HAP-1 (cell line): ENCODE measurements at regions not wholly inside any gene's neighbourhood (a gene's known extent, or its start where the extent isn't known, plus 50 kb on each side); places are given as distances from the start of the nearest gene placed in this dataset.
"Not testable (repeated sequence)": the region's sequence is repeated elsewhere in the genome, so short reads cannot be mapped to it uniquely, and the experiment has no call there.

Experiments
- DNase-seq, 2 experiments: peaks; one replicate each; pipeline ENCODE4 v3.0.0-alpha.2; 2016 to 2020; ENCODE audit warnings: low spot score in 2 of 2
- H3K27me3 ChIP-seq: fragments of 250-450 bp; sonication (Bioruptor Pico); 2 replicates; pipeline ENCODE4 v1.5.1; 2020; ENCODE audit warnings: low read depth, mild to moderate bottlenecking, moderate library complexity
- H3K36me3 ChIP-seq: fragments of 250-450 bp; sonication (Bioruptor Pico); replicated peaks from 2 replicates; pipeline ENCODE4 v1.5.1; 2020; ENCODE audit warnings: mild to moderate bottlenecking
- H3K4me1 ChIP-seq: fragments of 250-450 bp; sonication (Bioruptor Pico); 2 replicates; pipeline ENCODE4 v1.5.1; 2020; ENCODE audit warnings: mild to moderate bottlenecking
- H3K4me3 ChIP-seq: fragments of 250-450 bp; sonication (Bioruptor Pico); 2 replicates; pipeline ENCODE4 v1.5.1; 2020; ENCODE audit warnings: mild to moderate bottlenecking, moderate library complexity
- H3K9me3 ChIP-seq: fragments of 250-450 bp; sonication (Bioruptor Pico); 2 replicates; pipeline ENCODE4 v1.5.1; 2020; ENCODE audit warnings: mild to moderate bottlenecking, moderate library complexity
- in situ Hi-C: fragments of 300-500 bp; cut with MboI; formaldehyde crosslinking; loops from 3 replicates; pipeline ENCODE4 v1.14.3; 2020; ENCODE audit warnings: low sequenced_read_pairs, inconsistent platforms, mixed read lengths

DNA sequence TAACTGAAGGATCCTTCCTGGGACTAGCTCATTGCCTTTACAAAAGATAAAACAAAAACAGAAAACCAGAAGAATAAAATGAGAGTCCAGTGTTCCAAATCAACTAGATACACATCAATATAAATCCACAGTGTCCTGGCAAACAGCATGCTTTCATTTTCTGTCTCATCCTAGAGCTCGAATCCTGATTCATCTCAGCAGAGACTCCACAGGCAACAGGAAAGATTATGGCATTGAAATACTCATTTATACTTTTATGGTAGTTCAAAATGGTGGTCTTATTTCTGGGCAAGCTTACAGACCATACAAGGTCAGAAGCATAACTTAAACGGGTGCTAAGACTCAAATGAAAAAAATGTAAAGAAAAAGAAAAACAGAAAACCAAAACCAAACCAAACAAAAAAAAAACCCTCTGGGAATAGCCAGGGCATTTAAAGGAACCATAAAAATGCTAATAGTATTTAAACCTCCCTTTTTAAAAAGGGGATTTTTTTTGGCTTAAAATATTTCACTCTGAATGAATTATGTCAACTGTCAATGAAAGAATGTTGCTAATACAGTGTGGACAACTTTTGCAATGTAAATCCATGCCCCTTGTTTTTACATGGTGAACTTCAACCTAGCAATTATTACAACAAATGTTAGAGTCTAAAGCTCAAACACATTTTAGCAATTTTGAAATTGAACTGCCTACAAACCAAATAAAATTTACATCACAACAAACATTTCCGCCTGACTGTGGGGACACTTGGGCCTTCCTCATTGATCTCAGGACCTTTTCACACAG, 57.9 kb downstream of the GPR101 start:
- H3K9me3 ChIP-seq = peaks cover 16% of the 10 kb centered on the region
- in situ Hi-C loops = no loop called here
- peak; percentile 52 to 96 for DNase-seq

DNA sequence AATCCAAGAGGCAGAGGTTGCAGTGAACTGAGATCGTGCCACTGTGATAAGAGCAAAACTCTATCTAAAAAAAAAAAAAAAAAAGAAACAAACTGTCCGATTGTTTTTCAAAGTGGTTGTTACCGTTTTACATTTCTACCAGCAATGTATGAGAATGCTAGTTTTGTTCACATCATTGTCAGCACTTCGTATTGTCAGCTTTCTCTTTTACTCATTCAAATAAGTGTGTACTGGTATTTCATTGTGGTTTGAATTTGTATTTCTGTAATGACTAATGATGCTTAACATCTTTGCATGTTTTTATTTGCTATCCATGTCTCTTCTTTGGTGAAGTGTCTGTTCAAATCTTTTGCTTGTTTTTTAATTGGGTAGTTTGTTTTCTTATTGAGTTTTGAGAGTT, 65.8 kb downstream of the GPR101 start:
- Histone ChIP-seq H3K9me3 (no peaks in the 10 kb centered on the region), H3K4me3 (no peak overlapping the region), H3K4me1 (no peaks in the 10 kb centered on the region; the same call in 1 of the 2 replicates), H3K36me3 (no peaks in the 10 kb centered on the region), H3K27me3 (no peaks in the 10 kb centered on the region)
- DNase-seq = no peak
- in situ Hi-C loops = no loop called here

More for the DNA sequence above, 57.9 kb downstream of the GPR101 start:
- Histone ChIP-seq H3K36me3 (no peaks in the 10 kb centered on the region), H3K4me1 (peaks cover 9% of the 10 kb centered on the region), H3K27me3 (no peaks in the 10 kb centered on the region), H3K4me3 (no peak overlapping the region)

DNA sequence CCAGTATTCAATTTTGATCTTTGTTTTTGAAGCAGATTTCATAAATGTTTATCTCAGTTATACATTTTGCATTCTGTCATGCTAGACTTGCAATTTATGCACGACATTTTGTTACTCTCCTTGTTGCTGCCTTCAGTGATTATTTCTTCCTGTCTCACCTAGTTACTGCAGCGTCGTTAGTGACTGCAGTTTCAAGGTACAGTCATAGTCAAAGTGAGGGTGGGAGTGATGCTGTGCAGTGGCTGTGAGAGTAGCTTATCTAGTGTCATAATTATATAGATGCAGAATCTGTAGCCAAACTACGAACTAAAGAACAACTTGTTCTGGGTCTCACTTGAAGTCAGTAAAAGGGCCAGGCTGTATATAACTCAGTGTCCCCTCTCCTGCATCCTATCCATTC, 69.8 kb downstream of the GPR101 start:
- Histone ChIP-seq H3K27me3 (no peaks in the 10 kb centered on the region), H3K36me3 (no peaks in the 10 kb centered on the region), H3K9me3 (no peaks in the 10 kb centered on the region), H3K4me1 (no peaks in the 10 kb centered on the region; the same call in 1 of the 2 replicates), H3K4me3 (no peak overlapping the region)
- in situ Hi-C loops = no loop called here
- no peak for DNase-seq

DNA sequence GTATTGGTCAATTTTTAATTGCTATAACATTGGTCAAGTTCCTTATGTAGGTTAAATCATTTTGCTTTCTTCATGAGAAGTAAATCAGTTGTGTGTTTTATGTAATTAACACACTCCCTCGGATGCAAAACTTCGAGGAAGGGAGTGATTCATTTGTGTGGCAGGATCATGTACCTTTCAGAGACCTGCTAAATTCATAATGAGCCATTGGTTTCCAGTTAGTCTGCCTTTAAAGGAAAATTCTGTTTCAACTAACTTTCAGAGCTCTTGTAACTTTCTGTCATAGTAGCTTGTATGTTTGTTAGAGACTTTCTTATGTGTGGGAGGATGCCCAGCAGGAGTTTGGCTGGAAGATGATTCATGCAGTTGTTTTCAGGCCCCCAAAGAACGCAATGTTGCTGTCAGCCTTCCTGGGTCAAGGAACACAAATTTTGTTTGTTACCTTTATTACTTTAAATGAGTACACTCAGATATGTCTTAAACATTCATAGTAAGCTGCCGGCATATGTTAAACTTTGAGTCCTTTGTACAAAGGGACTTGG, 72.1 kb downstream of the GPR101 start:
- Histone ChIP-seq H3K4me3 (no peak overlapping the region), H3K36me3 (no peaks in the 10 kb centered on the region), H3K9me3 (no peaks in the 10 kb centered on the region), H3K4me1 (no peaks in the 10 kb centered on the region), H3K27me3 (no peaks in the 10 kb centered on the region)
- in situ Hi-C loops = no loop called here
- no peak for DNase-seq

DNA sequence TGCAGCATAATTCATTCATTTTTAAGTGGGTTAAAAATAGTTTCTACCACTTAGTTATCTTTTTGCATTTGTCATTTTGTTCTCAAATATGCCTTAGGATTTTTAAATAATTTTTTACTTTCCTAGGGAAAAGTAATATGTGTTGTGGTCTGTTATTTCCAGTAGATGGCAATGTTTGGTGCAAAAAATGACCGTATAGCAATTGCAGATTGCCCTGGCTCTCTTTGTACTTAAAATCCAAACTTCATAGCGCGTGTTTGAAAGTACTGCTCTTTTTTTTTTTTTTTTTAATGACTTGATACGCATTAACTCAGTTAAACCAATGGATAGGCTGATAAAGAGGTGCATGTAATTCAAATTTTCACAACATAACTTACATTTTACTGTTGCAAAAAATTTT, 74.4 kb upstream of the RBMX start:
- H3K4me3 ChIP-seq = no peak overlapping the region
- H3K27me3 ChIP-seq = no peaks in the 10 kb centered on the region
- no peaks in the 10 kb centered on the region for H3K4me1 ChIP-seq
- in situ Hi-C loops = loop anchor here (5.0 to 10.0 kb wide), 2 partner anchors 97 to 240 kb away; no protein-coding TSS in a partner anchor
- DNase-seq = peak in 1 of 2 experiments; percentile 72
- no peaks in the 10 kb centered on the region for H3K9me3 ChIP-seq
- no peaks in the 10 kb centered on the region for H3K36me3 ChIP-seq

DNA sequence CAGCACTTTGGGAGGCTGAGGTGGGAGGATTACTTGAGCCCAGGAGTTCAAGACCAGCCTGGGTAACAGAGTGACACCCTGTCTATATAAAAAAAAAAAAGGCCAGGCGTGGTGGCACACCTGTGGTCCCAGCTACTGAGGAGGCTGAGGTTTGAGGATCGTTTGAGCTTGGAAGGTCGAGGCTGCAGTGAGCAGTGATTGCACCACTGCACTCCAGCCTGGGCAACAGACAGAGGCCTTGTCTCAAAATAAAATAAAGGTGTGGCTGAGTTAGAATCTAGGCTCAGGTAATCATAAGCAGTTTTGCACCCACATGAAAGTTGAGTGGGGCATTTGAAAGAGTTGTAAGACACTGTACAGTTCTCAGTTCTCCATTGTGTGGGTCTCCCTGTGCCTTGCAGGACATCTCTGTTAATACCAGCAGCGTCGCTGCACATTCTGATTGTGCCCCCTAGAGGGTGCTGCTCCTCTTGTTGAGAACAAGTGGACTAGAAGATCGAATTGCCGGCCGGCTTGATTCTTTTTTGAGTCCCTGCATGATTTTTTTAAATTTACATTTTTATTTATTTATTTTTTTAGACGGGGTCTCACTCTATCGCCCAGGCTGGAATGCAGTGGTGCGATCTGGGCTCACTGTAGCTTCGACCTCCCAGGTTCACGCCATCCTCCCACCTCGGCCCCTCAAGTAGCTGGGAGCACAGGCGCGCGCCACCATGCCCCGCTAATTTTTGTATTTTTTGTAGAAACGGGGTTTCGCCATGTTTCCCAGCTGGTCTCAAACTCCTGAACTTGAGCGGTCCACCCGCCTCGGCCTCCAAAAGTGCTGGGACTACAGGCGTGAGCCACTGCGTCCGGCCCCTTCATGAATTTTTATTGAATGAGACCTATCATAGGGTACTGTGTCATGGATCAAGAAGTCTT, 73.6 kb upstream of the RBMX start:
- no peaks in the 10 kb centered on the region for H3K36me3 ChIP-seq
- H3K4me1 ChIP-seq = no peaks in the 10 kb centered on the region
- no peaks in the 10 kb centered on the region for H3K27me3 ChIP-seq
- H3K9me3 ChIP-seq = no peaks in the 10 kb centered on the region
- peak; percentile 81 to 90 for DNase-seq
- no peak overlapping the region for H3K4me3 ChIP-seq
- in situ Hi-C loops = loop anchor here (5.0 to 10.0 kb wide), 2 partner anchors 98 to 241 kb away; no protein-coding TSS in a partner anchor

DNA sequence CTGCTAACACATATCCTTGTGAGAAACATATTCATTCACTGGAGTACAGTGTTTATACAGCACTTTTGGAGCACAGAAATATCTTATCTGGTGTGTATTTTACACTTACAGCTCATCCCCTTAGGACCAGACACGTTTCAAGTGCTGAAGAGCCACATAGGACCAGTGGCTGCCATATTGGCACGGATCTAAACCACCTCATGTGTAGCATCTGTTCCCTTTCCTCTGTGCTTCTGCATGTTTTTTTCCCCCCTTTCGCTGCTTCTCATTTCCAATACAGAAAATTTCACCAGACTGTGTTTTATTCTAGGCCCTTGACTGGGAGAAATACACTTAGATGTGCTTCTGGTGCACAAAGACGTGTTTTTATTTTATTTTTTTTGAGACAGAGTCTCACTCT, 69.7 kb upstream of the RBMX start:
- H3K9me3 ChIP-seq = no peaks in the 10 kb centered on the region
- no peaks in the 10 kb centered on the region for H3K27me3 ChIP-seq
- H3K36me3 ChIP-seq = no peaks in the 10 kb centered on the region
- no peaks in the 10 kb centered on the region for H3K4me1 ChIP-seq
- DNase-seq = no peak
- in situ Hi-C loops = loop anchor here (5.0 to 10.0 kb wide), 2 partner anchors 102 to 245 kb away; no protein-coding TSS in a partner anchor
- no peak overlapping the region for H3K4me3 ChIP-seq

DNA sequence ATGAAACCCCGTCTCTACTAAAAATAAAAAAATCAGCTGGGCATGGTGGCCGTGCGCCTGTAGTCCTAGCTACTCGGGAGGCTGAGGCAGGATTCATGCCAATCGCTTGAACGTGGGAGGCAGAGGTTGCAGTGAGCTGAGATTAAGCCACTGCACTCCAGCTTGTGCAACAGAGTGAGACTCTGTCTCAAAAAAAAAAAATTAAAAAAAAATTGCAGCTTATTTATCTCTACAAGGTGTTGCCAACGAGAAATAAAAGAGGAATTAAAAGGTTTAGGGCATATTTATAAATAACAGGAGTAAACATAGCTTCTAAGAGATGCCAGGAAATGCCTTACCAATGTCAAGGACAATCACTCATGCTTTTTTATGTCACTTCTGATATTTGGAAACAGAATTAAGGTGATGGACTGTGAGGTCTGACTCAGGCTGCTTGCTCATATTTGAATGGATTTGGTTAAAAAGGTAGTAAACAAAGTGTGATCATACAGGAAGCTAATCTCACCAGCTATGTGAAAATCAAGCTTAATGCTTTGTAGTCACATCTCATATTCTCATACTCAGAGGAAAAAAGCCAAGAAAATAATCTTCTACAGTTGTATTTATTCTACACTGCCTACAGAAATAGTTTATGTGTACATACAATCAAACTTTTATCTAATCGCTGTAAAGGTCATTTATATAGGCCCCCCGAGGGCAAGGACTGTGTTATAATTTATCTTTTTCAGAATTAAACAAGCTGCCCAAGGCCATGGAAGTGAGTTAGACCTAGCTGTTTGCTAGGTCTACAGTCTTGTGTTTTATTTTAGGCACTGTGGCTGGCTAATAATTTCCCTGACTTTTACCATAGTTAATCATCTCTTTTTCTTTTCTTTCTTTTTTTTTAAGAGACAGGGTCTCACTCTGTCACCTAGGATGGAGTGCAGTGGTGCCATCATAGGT, 61.1 kb upstream of the RBMX start:
- no peaks in the 10 kb centered on the region for H3K4me1 ChIP-seq
- H3K9me3 ChIP-seq = no peaks in the 10 kb centered on the region
- peaks cover 3% of the 10 kb centered on the region; the same call in 1 of the 2 replicates for H3K36me3 ChIP-seq
- no peaks in the 10 kb centered on the region for H3K27me3 ChIP-seq
- in situ Hi-C loops = no loop called here
- no peak for DNase-seq
- H3K4me3 ChIP-seq = no peak overlapping the region

DNA sequence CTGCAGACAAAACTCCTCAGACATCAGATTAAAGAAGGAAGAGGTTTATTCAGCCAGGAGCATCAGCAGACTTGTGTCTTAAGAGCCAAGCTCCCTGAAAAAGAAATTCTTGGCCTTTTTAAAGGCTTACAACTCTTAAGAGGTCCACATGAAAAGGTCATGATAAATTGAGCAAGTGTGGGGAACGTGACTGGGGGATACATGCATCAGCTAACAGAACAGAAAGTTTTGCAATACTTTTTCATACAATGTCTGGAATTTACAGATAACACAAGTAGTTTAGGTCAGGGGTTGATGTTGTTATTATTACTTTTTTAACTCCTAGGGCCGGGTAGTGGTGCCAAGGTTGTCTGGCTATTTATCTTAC, 55.6 kb upstream of the RBMX start:
- Histone ChIP-seq H3K4me3 (no peak overlapping the region), H3K4me1 (peaks cover 22% of the 10 kb centered on the region), H3K27me3 (no peaks in the 10 kb centered on the region), H3K36me3 (peaks cover 7% of the 10 kb centered on the region; the same call in 1 of the 2 replicates), H3K9me3 (no peaks in the 10 kb centered on the region)
- in situ Hi-C loops = no loop called here
- no peak for DNase-seq

DNA sequence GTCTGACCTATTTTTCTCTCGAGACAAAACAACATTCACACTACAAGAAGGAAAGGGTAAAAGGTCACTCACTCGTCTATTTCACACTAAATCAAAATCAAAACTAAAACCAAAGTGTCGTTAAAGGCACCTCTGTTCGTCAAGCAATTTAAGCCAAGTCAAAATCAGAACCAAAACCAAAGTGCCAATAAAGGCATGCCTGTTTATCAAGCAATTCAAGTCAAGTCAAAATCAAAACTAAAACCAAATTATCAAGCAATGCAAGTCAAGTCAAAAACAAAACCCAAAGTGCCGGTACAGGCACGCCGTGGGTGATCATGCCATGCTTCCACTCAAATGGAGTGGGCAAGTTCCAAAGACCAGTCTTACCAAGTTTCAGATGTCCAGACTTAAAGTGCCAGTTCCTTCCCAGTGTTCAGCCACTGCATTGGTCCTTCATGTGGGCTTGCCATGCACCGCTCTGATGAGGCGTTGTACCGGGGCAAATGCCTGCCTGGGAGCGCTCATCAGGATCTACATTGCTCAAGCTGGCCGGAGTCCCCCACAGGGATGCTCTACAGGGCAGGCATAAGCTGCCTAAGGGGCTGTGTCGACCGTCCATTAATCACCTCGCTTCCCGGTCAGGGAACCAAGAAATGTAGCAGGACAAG, 55.1 kb upstream of the RBMX start:
- H3K36me3 ChIP-seq, DNase-seq, H3K27me3 ChIP-seq, H3K4me3 ChIP-seq, in situ Hi-C loops, H3K9me3 ChIP-seq: not testable (repeated sequence)
- H3K4me1 ChIP-seq = peaks cover 22% of the 10 kb centered on the region

DNA sequence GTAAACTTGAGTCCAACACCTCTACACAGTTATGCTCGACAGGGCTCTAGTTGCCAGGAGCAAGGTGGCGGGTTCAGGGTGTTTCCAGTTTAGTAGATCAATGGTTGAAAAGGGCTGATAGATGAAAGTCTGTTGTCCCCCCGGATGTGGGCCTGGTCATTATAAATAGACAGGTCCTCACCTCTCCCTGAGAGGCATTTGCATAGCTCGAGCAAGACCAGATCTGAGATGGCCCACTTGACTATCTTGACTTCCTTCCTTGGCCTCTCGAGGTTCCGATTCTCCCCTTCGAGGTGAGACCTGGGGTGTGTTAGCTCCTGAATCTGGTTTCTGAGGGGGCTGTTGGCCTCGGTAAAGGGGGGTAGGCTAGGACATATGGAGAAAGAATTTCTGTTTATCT, 54.1 kb upstream of the RBMX start:
- H3K27me3 ChIP-seq, H3K36me3 ChIP-seq, H3K9me3 ChIP-seq, H3K4me3 ChIP-seq, DNase-seq, in situ Hi-C loops: not testable (repeated sequence)
- peaks cover 22% of the 10 kb centered on the region for H3K4me1 ChIP-seq

DNA sequence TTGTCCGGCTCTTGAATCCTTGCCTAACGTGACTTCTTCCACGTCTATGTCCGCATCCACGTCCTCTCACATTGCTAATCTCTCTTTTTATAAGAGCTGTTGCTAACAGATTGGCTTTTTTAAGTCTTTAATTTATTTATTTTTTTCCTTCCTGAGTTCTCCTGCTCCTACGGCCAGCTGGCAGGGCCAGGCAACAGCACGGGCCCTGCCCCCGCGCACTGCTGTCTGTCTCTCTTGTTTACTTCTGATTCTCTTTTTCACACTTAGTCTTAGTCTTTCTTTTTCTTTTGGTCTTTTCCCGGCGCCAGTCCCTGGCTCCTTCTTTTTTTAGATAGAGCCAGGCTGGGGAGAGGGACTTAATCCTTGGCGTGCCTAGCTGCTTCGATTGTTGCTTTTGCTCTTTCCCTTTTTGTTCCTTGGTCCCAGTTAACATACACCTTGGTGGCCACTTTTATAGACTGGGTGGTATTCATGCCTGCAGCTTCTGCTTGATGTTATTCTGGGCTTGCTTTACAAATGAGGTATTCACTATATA, 53.2 kb upstream of the RBMX start:
- Histone ChIP-seq H3K27me3 (no peaks in the 10 kb centered on the region), H3K9me3 (no peaks in the 10 kb centered on the region), H3K36me3 (peaks cover 4% of the 10 kb centered on the region; the same call in 1 of the 2 replicates), H3K4me1 (peaks cover 22% of the 10 kb centered on the region), H3K4me3 (0 out of 2 replicates have a peak overlapping the region, but pooled peaks have one; percentile 3)
- in situ Hi-C loops = no loop called here
- peak; percentile 61 to 78 for DNase-seq
